ENCODE measurements at regions not wholly inside any gene's neighbourhood (a gene's known extent, or its start where the extent isn't known, plus 50 kb on each side); places are given as distances from the start of the nearest gene placed in this dataset.

DNA sequence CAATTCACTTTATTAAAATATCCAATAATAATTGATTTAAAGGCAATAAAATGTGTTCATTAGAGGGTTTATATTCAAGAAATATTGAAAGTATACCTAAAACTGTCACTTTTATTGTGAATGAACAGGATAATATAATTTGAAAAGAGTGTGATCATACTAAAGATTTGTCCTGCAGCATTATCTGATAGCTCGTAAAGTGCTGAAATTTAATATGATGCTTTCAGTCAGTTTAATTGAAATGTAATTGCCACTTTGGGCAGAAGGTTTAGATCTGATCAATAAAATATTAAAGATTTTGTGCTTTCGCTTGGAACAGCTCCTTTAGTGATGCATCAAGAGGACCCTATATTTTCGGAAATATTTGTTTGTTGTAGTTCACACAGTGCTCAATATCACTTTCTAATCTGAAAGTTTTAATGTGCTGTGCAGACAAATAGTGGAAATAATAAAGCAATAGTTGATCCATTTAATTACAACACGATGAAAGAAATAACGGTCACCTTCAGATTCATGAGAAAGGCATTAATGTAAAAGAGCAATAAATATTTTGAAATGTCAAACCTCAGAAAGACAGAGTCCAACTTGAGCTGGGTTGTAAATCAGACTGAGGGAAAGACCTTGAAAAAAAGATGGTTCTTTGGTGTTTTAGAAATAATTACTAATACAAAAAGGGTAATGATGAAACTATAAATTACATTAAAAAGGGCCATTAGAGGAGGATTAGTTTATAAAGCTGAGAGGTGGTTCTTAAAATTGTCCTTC lies 129.7 kb upstream of the MEIS2 start:
- Mint-ChIP-seq H3K36me3 (ENCODE audit: low read depth) (no peaks in the 10 kb centered on the region), H3K27me3 (no peaks in the 10 kb centered on the region), H3K4me1 (ENCODE audit: low read depth) (no peaks in the 10 kb centered on the region), H3K27ac (no peak overlapping the region), H3K9me3 (no peaks in the 10 kb centered on the region), H3K4me3 (no peak overlapping the region)
- DNase-seq (no peak), ATAC-seq (no peak)
- POLR2A ChIA-PET = no interaction called here
- intact Hi-C loops (cut with micrococcal nuclease) = no loop called here
- CTCF ChIA-PET = no interaction called here
- TF ChIP-seq CTCF (IDR thresholded peaks at IDR 0.05) = no peak

- ChIA-PET POLR2A (no interaction called here), CTCF (no interaction called here)
- no peak overlapping the region for H3K4me3 Mint-ChIP-seq
Observed at GRCh38 chr15:37245358-37245757, 145.0 kb upstream of the MEIS2 start.

GRCh38 chr15:37246065-37246464 lies 145.7 kb upstream of the MEIS2 start:
- no peaks in the 10 kb centered on the region for H3K4me1 Mint-ChIP-seq (ENCODE audit: low read depth)
- ChIA-PET POLR2A (no interaction called here), CTCF (no interaction called here)
- DNase-seq (no peak), ATAC-seq (no peak)
- H3K36me3 Mint-ChIP-seq (ENCODE audit: low read depth) = no peaks in the 10 kb centered on the region
- no peak overlapping the region for H3K27ac Mint-ChIP-seq
- no peak overlapping the region for H3K4me3 Mint-ChIP-seq
- intact Hi-C loops (cut with micrococcal nuclease) = no loop called here
- no peaks in the 10 kb centered on the region for H3K27me3 Mint-ChIP-seq
- H3K9me3 Mint-ChIP-seq = no peaks in the 10 kb centered on the region
- no peak for TF ChIP-seq CTCF (IDR thresholded peaks at IDR 0.05)

More at GRCh38 chr15:37245358-37245757, 145.0 kb upstream of the MEIS2 start:
- no peak for DNase-seq
- H3K27ac Mint-ChIP-seq = no peak overlapping the region
- ATAC-seq = no peak
- no peaks in the 10 kb centered on the region for H3K36me3 Mint-ChIP-seq (ENCODE audit: low read depth)
- no peaks in the 10 kb centered on the region for H3K9me3 Mint-ChIP-seq
- intact Hi-C loops (cut with micrococcal nuclease) = no loop called here
- no peaks in the 10 kb centered on the region for H3K4me1 Mint-ChIP-seq (ENCODE audit: low read depth)
- TF ChIP-seq CTCF (IDR thresholded peaks at IDR 0.05) = no peak
- no peaks in the 10 kb centered on the region for H3K27me3 Mint-ChIP-seq

- no peak for TF ChIP-seq CTCF (IDR thresholded peaks at IDR 0.05)
- no peak for DNase-seq
- no peak overlapping the region for H3K4me3 Mint-ChIP-seq
- no peaks in the 10 kb centered on the region for H3K4me1 Mint-ChIP-seq (ENCODE audit: low read depth)
- ChIA-PET POLR2A (no interaction called here), CTCF (no interaction called here)
- H3K27me3 Mint-ChIP-seq = no peaks in the 10 kb centered on the region
- H3K36me3 Mint-ChIP-seq (ENCODE audit: low read depth) = no peaks in the 10 kb centered on the region
- no peaks in the 10 kb centered on the region for H3K9me3 Mint-ChIP-seq
- intact Hi-C loops (cut with micrococcal nuclease) = no loop called here
- no peak overlapping the region for H3K27ac Mint-ChIP-seq
- no peak for ATAC-seq
Observed at GRCh38 chr15:37246856-37247255, 146.5 kb upstream of the MEIS2 start.

DNA sequence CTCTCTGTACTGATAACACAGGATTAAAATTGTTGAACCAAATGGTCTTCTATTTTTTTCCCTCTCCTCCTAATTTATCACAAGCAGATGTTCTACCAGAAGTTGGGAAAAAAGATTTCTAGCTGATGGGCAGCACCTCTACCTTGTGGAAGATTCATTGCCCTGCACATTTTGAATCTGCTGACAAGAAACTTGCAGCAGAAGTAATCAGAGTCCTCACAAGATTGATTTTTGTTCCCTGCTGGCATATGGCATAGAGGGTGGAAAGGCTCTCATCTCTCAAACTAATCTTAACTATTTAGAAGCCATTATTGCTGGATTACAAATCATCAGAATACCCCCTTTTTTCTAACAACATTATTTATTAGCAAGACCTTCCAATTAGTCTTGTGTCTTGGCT lies 148.9 kb upstream of the MEIS2 start:
- H3K9me3 Mint-ChIP-seq = no peaks in the 10 kb centered on the region

More for the DNA sequence above, 148.9 kb upstream of the MEIS2 start:
- H3K36me3 Mint-ChIP-seq (ENCODE audit: low read depth) = no peaks in the 10 kb centered on the region
- intact Hi-C loops (cut with micrococcal nuclease) = no loop called here
- no peaks in the 10 kb centered on the region for H3K4me1 Mint-ChIP-seq (ENCODE audit: low read depth)
- TF ChIP-seq CTCF (IDR thresholded peaks at IDR 0.05) = no peak
- H3K27me3 Mint-ChIP-seq = no peaks in the 10 kb centered on the region
- ATAC-seq (no peak), DNase-seq (no peak)
- CTCF ChIA-PET = no interaction called here
- no peak overlapping the region for H3K27ac Mint-ChIP-seq
- H3K4me3 Mint-ChIP-seq = no peak overlapping the region
- POLR2A ChIA-PET = no interaction called here
